Activated CD4-positive, alpha-beta T cell treated with anti-CD3 and anti-CD28 coated beads for 36 hours (primary cell): ENCODE measurements at regions not wholly inside any gene's neighbourhood (a gene's known extent, or its start where the extent isn't known, plus 50 kb on each side); places are given as distances from the start of the nearest gene placed in this dataset.

Source experiments
- ATAC-seq: fragments of 200-7000 bp; cut with Tn5 transposase; one replicate; pipeline ENCODE4 v1.10.0; 2021; ENCODE audit warnings: mild to moderate bottlenecking, moderate library complexity
- CTCF ChIA-PET: fragments of 350-600 bp; sonication (Branson Sonifier 250); formaldehyde crosslinking; loops from one replicate; lab custom pipeline; 2021; ENCODE audit warnings: antibody characterized with exemption; lab: Charles Lee
- POLR2A ChIA-PET: fragments of 350-600 bp; sonication (Branson Sonifier 250); formaldehyde crosslinking; loops from one replicate; lab custom pipeline; 2021; ENCODE audit warnings: antibody characterized with exemption, inconsistent platforms; lab: Charles Lee
- DNase-seq: peaks from one replicate; pipeline ENCODE4 v3.0.0-alpha.2; 2020
- H3K27ac Mint-ChIP-seq: one replicate; pipeline ENCODE4 v1.8.0; 2021; ENCODE audit warnings: mixed read lengths
- H3K27me3 Mint-ChIP-seq: one replicate; pipeline ENCODE4 v1.8.0; 2021; ENCODE audit warnings: mixed read lengths
- H3K36me3 Mint-ChIP-seq: one replicate; pipeline ENCODE4 v1.8.0; 2021; ENCODE audit warnings: low read depth, mixed read lengths
- H3K4me1 Mint-ChIP-seq: one replicate; pipeline ENCODE4 v1.8.0; 2021; ENCODE audit warnings: mixed read lengths
- H3K4me3 Mint-ChIP-seq: one replicate; pipeline ENCODE4 v1.8.0; 2021; ENCODE audit warnings: mild to moderate bottlenecking, moderate library complexity, mixed read lengths
- H3K9me3 Mint-ChIP-seq: one replicate; pipeline ENCODE4 v1.8.0; 2021; ENCODE audit warnings: low read depth, mixed read lengths
- intact Hi-C, 2 experiments: fragments of 100-400 bp; cut with DNase I in 1 of 2; cut with micrococcal nuclease in 1 of 2; formaldehyde crosslinking; loops; one replicate each; pipeline versions ENCODE4 v1.14.2 to v1.15.1; 2022 to 2024; cut with DNase I, micrococcal nuclease

DNA sequence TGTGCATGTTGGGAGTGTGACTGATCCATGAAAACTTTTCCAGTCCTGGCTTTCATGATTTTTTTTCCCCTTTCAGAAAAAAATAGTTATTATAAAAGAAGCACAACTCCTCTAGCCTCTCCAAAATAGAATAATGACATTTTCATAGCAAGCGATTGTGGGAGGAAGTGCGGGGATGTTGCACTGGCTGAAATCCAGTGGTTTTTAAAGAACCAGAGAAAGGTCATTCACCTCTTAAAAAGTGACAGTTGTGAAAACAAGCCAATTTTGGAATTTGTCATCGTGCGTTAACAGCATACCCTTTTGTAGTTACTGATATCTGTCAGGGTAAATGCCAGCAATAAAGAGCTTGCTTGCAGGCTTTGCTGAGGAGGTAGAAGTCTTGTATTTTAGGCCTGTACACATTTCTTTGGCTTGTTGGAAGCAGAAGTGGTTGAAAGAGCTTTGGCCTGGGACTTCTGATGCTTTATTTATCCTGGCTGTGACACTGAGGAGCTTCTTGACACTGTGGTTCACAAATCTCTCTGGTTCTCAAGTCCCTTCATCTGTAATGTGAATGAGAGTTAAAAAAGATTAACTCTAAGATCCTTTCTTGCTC is 545.9 kb downstream of the REEP3 start:
- H3K36me3 Mint-ChIP-seq, result no peaks in the 10 kb centered on the region

DNA sequence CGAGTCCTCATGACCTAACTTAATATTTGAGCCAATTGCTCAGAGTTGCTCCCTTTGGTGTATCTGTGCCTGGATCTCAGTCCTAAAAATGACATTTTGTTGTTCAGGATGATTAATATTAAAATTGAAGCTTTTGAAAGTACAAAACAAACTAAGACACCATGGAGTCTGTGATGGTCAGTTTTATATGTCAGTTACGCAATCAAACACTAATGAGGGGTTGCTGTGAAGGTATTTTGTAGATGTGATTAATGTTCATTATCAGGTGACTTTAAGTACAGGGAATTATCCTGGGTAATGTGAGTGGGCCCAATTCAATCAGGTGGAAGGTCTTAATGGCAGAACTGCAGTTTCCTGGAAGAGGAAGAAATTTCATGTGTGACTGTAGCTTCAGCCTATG is 546.7 kb downstream of the REEP3 start:
- no peaks in the 10 kb centered on the region for H3K9me3 Mint-ChIP-seq
- H3K4me3 Mint-ChIP-seq, result no peak overlapping the region
- H3K27ac Mint-ChIP-seq, result no peak overlapping the region
- CTCF ChIA-PET, result interaction anchor here (0.6 to 0.8 kb wide), 2 partner anchors 12 to 72 kb away, joined by 4 read pairs; no protein-coding TSS in a partner anchor
- POLR2A ChIA-PET, result no interaction called here
- H3K27me3 Mint-ChIP-seq, result peaks cover 2% of the 10 kb centered on the region
- no peaks in the 10 kb centered on the region for H3K36me3 Mint-ChIP-seq
- no peaks in the 10 kb centered on the region for H3K4me1 Mint-ChIP-seq
- no peak for DNase-seq
- intact Hi-C loops, result no loop called here
- no peak for ATAC-seq

More for the DNA sequence above, 545.9 kb downstream of the REEP3 start:
- DNase-seq (no peak), ATAC-seq (no peak)
- no peaks in the 10 kb centered on the region for H3K9me3 Mint-ChIP-seq
- POLR2A ChIA-PET, result no interaction called here
- no peaks in the 10 kb centered on the region for H3K4me1 Mint-ChIP-seq
- H3K27me3 Mint-ChIP-seq, result no peaks in the 10 kb centered on the region
- H3K4me3 Mint-ChIP-seq, result no peak overlapping the region
- intact Hi-C loops, result no loop called here
- H3K27ac Mint-ChIP-seq, result no peak overlapping the region
- CTCF ChIA-PET, result interaction anchor here (0.8 kb wide), 1 partner anchor 73 kb away, joined by 4 read pairs; no protein-coding TSS in a partner anchor

DNA sequence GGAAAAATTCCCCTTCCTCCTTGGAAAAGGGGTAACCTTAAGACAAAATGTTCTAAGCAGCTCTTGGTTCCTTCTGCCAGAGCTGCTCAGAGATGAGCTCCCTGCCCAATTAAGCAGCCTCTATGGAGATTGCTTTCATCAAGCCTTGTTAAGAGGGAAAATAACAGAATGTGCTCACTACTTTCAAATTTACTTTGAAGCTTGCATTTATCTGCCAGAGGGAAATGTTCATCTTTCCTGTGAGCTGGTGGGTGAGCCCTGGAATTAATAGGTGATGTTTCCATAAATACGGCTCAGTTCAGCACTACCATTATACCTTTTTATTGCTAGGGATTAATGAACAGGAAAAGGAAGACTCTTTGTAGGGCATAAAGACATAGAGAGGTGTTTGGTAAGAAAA is 549.0 kb downstream of the REEP3 start:
- Mint-ChIP-seq H3K4me3 (no peak overlapping the region), H3K27me3 (peaks cover 2% of the 10 kb centered on the region), H3K9me3 (no peaks in the 10 kb centered on the region), H3K27ac (no peak overlapping the region), H3K4me1 (no peaks in the 10 kb centered on the region), H3K36me3 (no peaks in the 10 kb centered on the region)
- POLR2A ChIA-PET, result no interaction called here
- DNase-seq (no peak), ATAC-seq (no peak)
- CTCF ChIA-PET, result interaction anchor here (0.6 kb wide), 1 partner anchor 257 kb away, joined by 3 read pairs; no protein-coding TSS in a partner anchor
- intact Hi-C loops, result no loop called here

DNA sequence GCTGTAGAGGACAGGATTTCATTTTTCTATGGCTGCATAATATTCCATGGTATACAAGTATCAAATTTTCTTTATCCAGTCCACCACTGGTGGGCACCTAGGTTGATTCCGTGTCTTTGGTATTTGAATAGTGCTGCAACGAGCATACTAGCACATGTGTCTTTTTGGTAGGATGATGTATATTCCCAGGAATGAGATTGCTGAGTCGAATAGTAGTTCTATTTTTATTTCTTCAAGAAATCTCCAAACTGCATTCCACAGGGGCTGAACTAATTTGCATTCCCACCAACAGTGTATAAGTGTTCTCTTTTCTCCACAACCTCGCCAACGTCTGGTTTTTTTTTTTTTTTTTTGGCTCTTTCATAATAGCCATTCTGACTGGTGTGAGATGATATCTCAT is 550.0 kb downstream of the REEP3 start:
- intact Hi-C loops, result no loop called here
- no peak overlapping the region for H3K4me3 Mint-ChIP-seq
- no peaks in the 10 kb centered on the region for H3K4me1 Mint-ChIP-seq
- CTCF ChIA-PET, result no interaction called here
- H3K27ac Mint-ChIP-seq, result no peak overlapping the region
- no peak for ATAC-seq
- POLR2A ChIA-PET, result no interaction called here
- no peaks in the 10 kb centered on the region for H3K9me3 Mint-ChIP-seq
- H3K36me3 Mint-ChIP-seq, result no peaks in the 10 kb centered on the region
- peaks cover 2% of the 10 kb centered on the region for H3K27me3 Mint-ChIP-seq
- no peak for DNase-seq

DNA sequence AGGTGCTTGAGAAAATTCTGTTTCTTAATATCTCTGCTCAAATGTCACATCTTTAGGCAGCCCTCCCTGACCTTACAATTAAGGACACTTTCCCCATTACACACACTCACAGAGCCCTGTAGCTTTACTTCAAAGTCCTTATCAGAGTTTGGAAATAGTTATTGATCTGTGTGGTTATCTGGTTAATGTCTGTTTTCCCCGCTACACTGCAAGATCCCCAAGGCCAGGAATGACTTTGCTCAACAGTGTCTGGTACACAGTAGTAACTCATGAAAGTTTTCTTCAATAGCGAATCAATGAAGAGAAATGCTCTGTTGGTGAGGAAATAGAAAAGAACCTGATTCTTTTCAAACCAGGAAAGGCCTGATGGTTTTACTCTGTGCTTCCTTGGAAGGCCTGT is 554.4 kb downstream of the REEP3 start:
- intact Hi-C loops, result no loop called here
- H3K9me3 Mint-ChIP-seq, result no peaks in the 10 kb centered on the region
- DNase-seq (no peak), ATAC-seq (no peak)
- POLR2A ChIA-PET, result no interaction called here
- CTCF ChIA-PET, result no interaction called here
- H3K27ac Mint-ChIP-seq, result no peak overlapping the region
- no peaks in the 10 kb centered on the region for H3K36me3 Mint-ChIP-seq
- H3K4me3 Mint-ChIP-seq, result no peak overlapping the region
- peaks cover 2% of the 10 kb centered on the region for H3K27me3 Mint-ChIP-seq
- no peaks in the 10 kb centered on the region for H3K4me1 Mint-ChIP-seq

DNA sequence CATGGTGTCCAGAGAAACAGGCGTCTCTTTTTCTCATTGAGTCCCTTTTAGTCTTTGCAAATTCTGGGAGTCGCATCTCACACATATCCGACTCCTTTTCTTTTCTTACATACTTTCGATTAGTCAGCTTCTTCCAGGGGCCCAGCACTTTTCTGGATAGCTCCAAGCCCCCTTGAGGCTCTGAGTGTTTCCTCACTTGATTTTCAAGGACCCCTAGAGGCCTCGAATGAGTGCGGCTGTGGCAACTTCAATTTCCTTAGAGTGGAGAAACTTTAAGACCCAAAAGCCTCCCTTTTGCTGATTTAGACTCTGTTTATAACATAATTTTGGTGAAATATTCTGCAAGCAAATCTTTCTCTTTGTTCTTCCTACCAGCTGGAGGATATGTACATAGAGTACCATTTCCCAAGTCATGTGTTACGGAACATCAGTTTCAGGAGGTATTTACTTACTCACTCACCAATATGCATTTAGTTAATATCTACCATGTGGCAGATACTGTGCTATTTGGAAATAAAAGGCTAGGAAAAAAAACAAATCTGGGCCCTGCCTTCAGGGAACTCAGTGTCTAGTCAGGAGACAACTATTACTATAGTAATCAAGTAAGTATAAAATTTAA is 555.2 kb downstream of the REEP3 start:
- CTCF ChIA-PET, result no interaction called here

DNA sequence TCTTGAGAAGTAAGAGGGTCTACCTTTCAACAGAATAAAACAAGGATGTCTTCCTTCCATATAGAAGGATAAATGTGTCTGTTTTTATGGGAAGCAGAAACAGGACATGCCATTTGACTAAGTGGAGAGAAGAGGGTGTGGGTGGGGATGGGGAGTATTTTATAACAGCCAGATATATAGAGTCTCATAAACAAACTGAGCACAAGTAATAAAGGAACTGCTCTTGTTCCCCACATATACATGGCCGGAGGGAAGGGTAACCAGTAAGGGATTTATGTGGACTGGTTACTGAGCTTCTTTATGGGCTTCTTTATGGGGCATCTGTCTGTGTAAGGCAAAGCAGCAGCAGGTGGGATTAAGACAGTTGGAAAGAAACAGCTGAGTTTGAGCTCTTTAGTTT is 558.1 kb downstream of the REEP3 start:
- intact Hi-C loops, result no loop called here
- CTCF ChIA-PET, result interaction anchor here (0.7 kb wide), 1 partner anchor 38 kb away, joined by 3 read pairs; no protein-coding TSS in a partner anchor
- DNase-seq (no peak), ATAC-seq (no peak)
- H3K9me3 Mint-ChIP-seq, result no peaks in the 10 kb centered on the region
- no peak overlapping the region for H3K4me3 Mint-ChIP-seq
- H3K4me1 Mint-ChIP-seq, result no peaks in the 10 kb centered on the region
- peaks cover 3% of the 10 kb centered on the region for H3K27me3 Mint-ChIP-seq
- no peaks in the 10 kb centered on the region for H3K36me3 Mint-ChIP-seq
- POLR2A ChIA-PET, result no interaction called here
- H3K27ac Mint-ChIP-seq, result no peak overlapping the region

More for the DNA sequence above, 555.2 kb downstream of the REEP3 start:
- ATAC-seq (no peak), DNase-seq (no peak)
- Mint-ChIP-seq H3K4me3 (no peak overlapping the region), H3K4me1 (no peaks in the 10 kb centered on the region), H3K27ac (no peak overlapping the region), H3K9me3 (no peaks in the 10 kb centered on the region), H3K27me3 (peaks cover 5% of the 10 kb centered on the region), H3K36me3 (no peaks in the 10 kb centered on the region)
- intact Hi-C loops, result no loop called here
- POLR2A ChIA-PET, result no interaction called here

DNA sequence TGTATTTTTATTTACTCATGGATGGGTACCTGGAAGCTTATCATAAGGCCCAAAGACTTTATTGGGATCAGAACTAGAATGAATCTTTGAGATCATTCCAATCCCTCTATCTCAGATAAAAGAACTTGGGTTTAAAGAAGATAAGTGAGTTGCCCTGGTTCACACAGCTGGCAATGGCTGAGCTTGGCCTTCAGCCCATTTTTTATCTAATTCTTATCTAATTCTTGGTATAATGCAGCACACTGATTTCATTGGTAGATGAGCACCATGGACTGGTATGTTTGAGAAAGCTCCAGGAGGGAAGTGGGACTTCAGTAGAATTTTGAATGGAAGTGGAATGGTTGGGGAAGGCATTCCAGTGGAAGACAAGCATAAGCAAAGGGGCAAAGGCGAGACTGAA is 558.9 kb downstream of the REEP3 start:
- DNase-seq (no peak), ATAC-seq (no peak)
- intact Hi-C loops, result no loop called here
- Mint-ChIP-seq H3K4me1 (no peaks in the 10 kb centered on the region), H3K4me3 (no peak overlapping the region), H3K27me3 (peaks cover 3% of the 10 kb centered on the region), H3K27ac (no peak overlapping the region), H3K36me3 (no peaks in the 10 kb centered on the region), H3K9me3 (no peaks in the 10 kb centered on the region)
- POLR2A ChIA-PET, result no interaction called here
- CTCF ChIA-PET, result no interaction called here

DNA sequence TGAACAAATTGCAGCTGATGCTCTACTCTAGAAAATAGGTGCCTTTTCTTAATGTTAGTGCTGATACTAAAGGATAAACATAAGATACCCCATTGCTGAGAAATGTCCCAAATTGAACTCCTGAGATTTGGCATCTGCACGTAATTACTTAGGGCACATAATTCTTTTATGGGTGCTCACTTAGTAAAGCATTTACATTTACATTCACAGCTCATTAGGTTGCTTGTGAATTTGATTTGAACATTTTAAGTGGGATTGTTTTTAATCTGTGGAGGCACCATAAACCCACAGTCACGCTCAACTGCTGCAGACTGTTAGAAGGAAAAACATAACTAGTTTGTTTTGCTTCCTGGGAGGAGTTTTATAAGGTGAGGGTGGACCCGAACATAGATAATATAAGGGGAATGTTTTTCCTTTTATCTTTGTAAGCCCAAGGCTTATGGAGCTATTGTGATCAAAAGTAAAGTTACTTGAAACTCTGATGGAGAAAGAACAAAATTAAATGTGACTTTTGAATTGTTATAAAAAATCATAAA is 560.8 kb downstream of the REEP3 start:
- no peak overlapping the region for H3K4me3 Mint-ChIP-seq
- peaks cover 3% of the 10 kb centered on the region for H3K27me3 Mint-ChIP-seq
- intact Hi-C loops, result no loop called here
- H3K27ac Mint-ChIP-seq, result no peak overlapping the region
- POLR2A ChIA-PET, result interaction anchor here (0.7 kb wide), 1 partner anchor 9 kb away, joined by 4 read pairs; no protein-coding TSS in a partner anchor
- CTCF ChIA-PET, result no interaction called here
- no peaks in the 10 kb centered on the region for H3K9me3 Mint-ChIP-seq
- no peaks in the 10 kb centered on the region for H3K4me1 Mint-ChIP-seq
- ATAC-seq, result no peak
- no peaks in the 10 kb centered on the region for H3K36me3 Mint-ChIP-seq
- no peak for DNase-seq

DNA sequence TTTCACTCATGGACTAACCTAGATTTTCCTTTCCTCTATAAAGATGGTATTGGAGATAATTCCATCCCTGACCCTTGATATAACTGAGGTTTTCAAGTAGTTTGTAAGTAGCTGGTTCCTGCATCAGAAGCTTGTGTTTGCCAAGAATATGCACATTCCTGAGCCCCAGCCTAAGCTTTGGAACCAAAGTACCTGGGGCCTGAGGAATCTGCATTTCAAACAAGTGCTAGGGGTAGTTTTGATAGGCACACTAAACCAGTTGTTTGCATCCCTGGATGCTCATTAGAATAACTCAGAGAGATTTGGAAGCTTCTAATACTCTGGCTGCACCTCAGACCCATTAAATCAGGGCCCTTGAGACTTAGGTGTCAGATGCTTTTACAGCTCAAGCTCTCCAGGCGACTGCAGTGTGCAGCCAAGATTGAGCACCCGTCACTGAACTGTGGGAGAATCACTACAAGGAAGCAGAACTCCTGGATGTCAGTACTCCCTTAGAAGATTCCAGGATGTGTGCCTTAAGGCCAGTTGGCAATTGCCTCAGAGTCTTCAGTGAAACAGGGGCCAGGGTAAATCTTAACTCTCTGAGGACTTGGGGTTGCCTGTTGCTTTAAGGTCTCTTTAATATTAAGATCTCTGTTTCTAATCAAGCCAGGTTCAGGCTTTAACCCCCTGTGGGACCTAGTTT is 565.0 kb downstream of the REEP3 start:
- Mint-ChIP-seq H3K4me1 (no peaks in the 10 kb centered on the region), H3K4me3 (no peak overlapping the region), H3K27ac (no peak overlapping the region), H3K9me3 (no peaks in the 10 kb centered on the region), H3K27me3 (no peaks in the 10 kb centered on the region), H3K36me3 (no peaks in the 10 kb centered on the region)
- ChIA-PET POLR2A (no interaction called here), CTCF (interaction anchor here (1.6 kb wide), 1 partner anchor 45 kb away, joined by 3 read pairs; no protein-coding TSS in a partner anchor)
- intact Hi-C loops, result no loop called here
- DNase-seq, result no peak
- ATAC-seq, result no peak

DNA sequence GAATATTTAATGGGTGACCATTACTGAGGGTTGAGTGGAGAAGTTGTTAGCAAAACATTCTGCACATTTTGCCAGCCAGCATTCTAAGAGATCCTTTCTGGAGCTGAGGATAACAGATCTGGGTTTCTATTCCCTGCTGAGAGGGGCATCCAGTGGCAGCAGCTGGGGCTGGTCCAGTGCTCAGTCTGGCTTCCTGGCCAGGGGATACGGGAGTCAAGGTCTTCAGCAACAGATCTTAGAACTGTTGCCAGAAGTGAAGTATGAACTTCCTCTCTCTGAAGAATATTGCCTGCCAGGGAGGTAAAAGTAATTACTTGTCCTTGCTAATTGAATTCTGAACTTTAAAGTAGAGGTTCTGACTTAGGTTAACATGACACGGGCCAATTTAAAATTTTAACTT is 568.4 kb downstream of the REEP3 start:
- Mint-ChIP-seq H3K27me3 (no peaks in the 10 kb centered on the region), H3K27ac (no peak overlapping the region), H3K4me1 (no peaks in the 10 kb centered on the region), H3K4me3 (no peak overlapping the region), H3K36me3 (no peaks in the 10 kb centered on the region), H3K9me3 (no peaks in the 10 kb centered on the region)
- ATAC-seq (no peak), DNase-seq (no peak)
- intact Hi-C loops, result no loop called here
- POLR2A ChIA-PET, result no interaction called here
- CTCF ChIA-PET, result no interaction called here
